ENCODE measurements at regions not wholly inside any gene's neighbourhood (a gene's known extent, or its start where the extent isn't known, plus 50 kb on each side); places are given as distances from the start of the nearest gene placed in this dataset.

- no peak for DNase-seq (ENCODE audit: low read depth, low spot score)
- Histone ChIP-seq H3K9ac (replicated peaks; ENCODE audit: extremely low read depth, insufficient read depth, low read length) (no peak overlapping the region), H3K27ac (ENCODE audit: insufficient read depth, low read depth, low read length) (no peak overlapping the region), H3K27me3 (ENCODE audit: control insufficient read depth in 2 of 2, insufficient read depth in 2 of 2, low read length in 2 of 2) (no peaks in the 10 kb centered on the region), H2AFZ (ENCODE audit: low read depth, low read length) (no peak overlapping the region), H3K36me3 (ENCODE audit: control insufficient read depth in 2 of 2, extremely low read depth in 1 of 2, insufficient read depth in 2 of 2, low read length in 2 of 2) (no peaks in the 10 kb centered on the region), H3K9me3 (replicated peaks; ENCODE audit: control insufficient read depth, insufficient read depth, low read length) (no peaks in the 10 kb centered on the region), H3K4me1 (ENCODE audit: control insufficient read depth, extremely low read depth, insufficient read depth, low read length) (no peaks in the 10 kb centered on the region), H4K20me1 (replicated peaks; ENCODE audit: control insufficient read depth, extremely low read depth, insufficient read depth, low read length) (no peaks in the 10 kb centered on the region), H3K79me2 (ENCODE audit: control insufficient read depth, insufficient read depth, low read length) (no peaks in the 10 kb centered on the region), H3K4me2 (ENCODE audit: insufficient read depth, low read length) (no peak overlapping the region), H3K4me3 (replicated peaks in 1 of 3; ENCODE audit: insufficient read depth in 1 of 3, low read depth in 1 of 3, low read length in 3 of 3) (no peak overlapping the region), H3K9me1 (replicated peaks; ENCODE audit: control insufficient read depth, extremely low read depth, insufficient read depth, low read length) (no peaks in the 10 kb centered on the region)
- CTCF ChIA-PET: no interaction called here
- FAIRE-seq: no peak
- POLR2A ChIA-PET: no interaction called here
- no peak for TF ChIP-seq MAX (IDR thresholded peaks at IDR 0.05; ENCODE audit: insufficient read depth, insufficient read length)
- no peak for TF ChIP-seq JUN (IDR thresholded peaks at IDR 0.05; ENCODE audit: borderline replicate concordance, insufficient read depth, insufficient read length, low read depth)
- no peak for TF ChIP-seq GATA2 (IDR thresholded peaks at IDR 0.05; ENCODE audit: insufficient read depth, insufficient read length, low read depth, low read length)
- TF ChIP-seq POLR2AphosphoS5 (IDR thresholded peaks at IDR 0.05; ENCODE audit: insufficient read depth, low read depth, low read length): no peak
- no peak for TF ChIP-seq MYC (IDR thresholded peaks at IDR 0.05; ENCODE audit: low read depth, low read length)
- TF ChIP-seq CTCF (IDR thresholded peaks at IDR 0.05; ENCODE audit: extremely low read depth in 1 of 2, insufficient read depth in 1 of 2, low read depth in 1 of 2, low read length in 2 of 2): no peak
- TF ChIP-seq POLR2A (IDR thresholded peaks at IDR 0.05; ENCODE audit: low read depth, low read length): no peak
- TF ChIP-seq FOS (IDR thresholded peaks at IDR 0.05; ENCODE audit: borderline replicate concordance, insufficient read depth, low read length): no peak
- no peak for TF ChIP-seq EZH2 (IDR thresholded peaks at IDR 0.05; ENCODE audit: borderline replicate concordance, low read depth, low read length, severe bottlenecking)
- intact Hi-C loops (cut with micrococcal nuclease): no loop called here
- no TSS peak for BruUV-seq (replicated peaks)
- dilution Hi-C loops (cut with MboI; ENCODE audit: extremely low pct_ligation_motif_present, low sequenced_read_pairs): no loop called here
These were observed 109.5 kb upstream of the EEF2KMT start for GRCh38 chr16:5207001-5207523.
